ENCODE measurements at regions not wholly inside any gene's neighbourhood (a gene's known extent, or its start where the extent isn't known, plus 50 kb on each side); places are given as distances from the start of the nearest gene placed in this dataset.

DNA sequence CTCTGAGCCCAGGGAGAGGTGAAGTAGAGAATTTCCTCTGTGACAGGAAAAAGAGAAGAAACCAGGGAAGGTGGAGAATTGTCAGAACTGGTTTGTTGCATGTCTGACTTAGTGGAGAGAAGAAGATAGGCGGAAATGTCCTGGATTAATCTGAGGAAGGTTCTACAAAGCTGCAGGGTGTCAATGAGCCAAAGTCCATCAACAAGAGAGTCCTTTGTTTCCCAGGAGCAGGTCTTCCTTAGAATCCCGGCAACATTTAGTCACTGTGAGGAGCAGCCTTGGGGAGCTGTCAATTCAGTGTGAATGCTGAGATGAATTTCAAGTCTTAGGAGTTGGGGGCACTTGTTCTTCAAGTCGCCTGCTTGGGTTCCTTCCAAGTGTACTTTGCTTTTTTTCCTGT, 88.4 kb upstream of the CELF4 start:
- TF ChIP-seq POLR2A (IDR thresholded peaks at IDR 0.05): no peak
- no peak for TF ChIP-seq EP300 (IDR thresholded peaks at IDR 0.05)

All from ovary (tissue), 1 donor.